ENCODE measurements at regions not wholly inside any gene's neighbourhood (a gene's known extent, or its start where the extent isn't known, plus 50 kb on each side); places are given as distances from the start of the nearest gene placed in this dataset.

GRCh38 chr6:40179496-40179895 lies 245.2 kb upstream of the MOCS1 start:
- TF ChIP-seq, protein P1, sequence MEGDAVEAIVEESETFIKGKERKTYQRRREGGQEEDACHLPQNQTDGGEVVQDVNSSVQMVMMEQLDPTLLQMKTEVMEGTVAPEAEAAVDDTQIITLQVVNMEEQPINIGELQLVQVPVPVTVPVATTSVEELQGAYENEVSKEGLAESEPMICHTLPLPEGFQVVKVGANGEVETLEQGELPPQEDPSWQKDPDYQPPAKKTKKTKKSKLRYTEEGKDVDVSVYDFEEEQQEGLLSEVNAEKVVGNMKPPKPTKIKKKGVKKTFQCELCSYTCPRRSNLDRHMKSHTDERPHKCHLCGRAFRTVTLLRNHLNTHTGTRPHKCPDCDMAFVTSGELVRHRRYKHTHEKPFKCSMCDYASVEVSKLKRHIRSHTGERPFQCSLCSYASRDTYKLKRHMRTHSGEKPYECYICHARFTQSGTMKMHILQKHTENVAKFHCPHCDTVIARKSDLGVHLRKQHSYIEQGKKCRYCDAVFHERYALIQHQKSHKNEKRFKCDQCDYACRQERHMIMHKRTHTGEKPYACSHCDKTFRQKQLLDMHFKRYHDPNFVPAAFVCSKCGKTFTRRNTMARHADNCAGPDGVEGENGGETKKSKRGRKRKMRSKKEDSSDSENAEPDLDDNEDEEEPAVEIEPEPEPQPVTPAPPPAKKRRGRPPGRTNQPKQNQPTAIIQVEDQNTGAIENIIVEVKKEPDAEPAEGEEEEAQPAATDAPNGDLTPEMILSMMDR (conservative IDR thresholded peaks at IDR 0.05; ENCODE audit: low read depth, low read length): no peak
- no peak for DNase-seq (ENCODE audit: low read depth)
- H3K4me3 ChIP-seq (ENCODE audit: low read depth, low read length): no peak overlapping the region

DNA sequence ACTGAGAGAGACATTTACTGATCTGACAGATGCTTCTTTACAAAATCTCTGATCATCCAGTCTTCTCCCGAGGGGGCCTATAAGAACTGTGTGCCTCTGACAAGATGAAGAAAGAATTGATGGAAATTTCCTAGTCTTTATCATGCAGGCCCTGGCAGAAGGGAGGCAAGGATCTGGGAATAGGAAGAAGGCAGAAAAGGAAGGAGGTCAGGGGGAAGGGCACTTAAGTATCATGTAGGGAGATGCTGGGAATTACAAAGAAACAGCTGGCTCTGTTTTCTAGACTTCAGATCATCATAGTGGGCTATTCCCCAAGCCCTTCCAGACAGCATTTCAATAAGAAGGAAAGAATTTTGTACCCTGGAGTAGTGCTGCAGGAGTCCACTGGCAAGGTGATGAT lies 243.3 kb upstream of the MOCS1 start:
- no peak overlapping the region for H3K4me3 ChIP-seq (ENCODE audit: low read depth, low read length)
- DNase-seq (ENCODE audit: low read depth): no peak
- TF ChIP-seq, protein P1 (conservative IDR thresholded peaks at IDR 0.05; ENCODE audit: low read depth, low read length): no peak

GRCh38 chr6:40176152-40176551 lies 241.9 kb upstream of the MOCS1 start:
- TF ChIP-seq, protein P1 (conservative IDR thresholded peaks at IDR 0.05; ENCODE audit: low read depth, low read length): no peak
- DNase-seq (ENCODE audit: low read depth): no peak

DNA sequence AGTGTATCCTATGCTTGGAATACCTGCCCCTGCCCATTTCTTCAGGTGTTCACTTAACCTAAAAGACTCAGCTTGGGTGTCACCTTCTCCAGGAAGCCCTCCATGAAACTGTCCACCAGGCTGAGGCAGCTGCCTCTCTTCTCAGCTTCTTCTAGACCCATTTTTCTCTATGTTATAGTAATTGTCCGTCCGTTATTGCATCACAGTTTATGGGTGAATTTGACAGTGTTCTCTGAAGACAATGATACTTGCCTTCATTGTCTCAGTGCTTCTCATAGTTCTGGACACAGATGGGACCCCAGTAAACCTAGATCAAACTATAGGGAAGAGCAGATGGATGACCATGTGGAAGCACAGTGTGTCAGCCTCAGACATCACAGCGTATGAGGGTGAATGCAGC lies 238.0 kb upstream of the MOCS1 start:
- TF ChIP-seq, protein P1 (conservative IDR thresholded peaks at IDR 0.05; ENCODE audit: low read depth, low read length): no peak
- H3K4me3 ChIP-seq (ENCODE audit: low read depth, low read length): no peak overlapping the region
- no peak for DNase-seq (ENCODE audit: low read depth)

More at GRCh38 chr6:40176152-40176551, 241.9 kb upstream of the MOCS1 start:
- no peak overlapping the region for H3K4me3 ChIP-seq (ENCODE audit: low read depth, low read length)

GRCh38 chr6:40171343-40171742 lies 237.1 kb upstream of the MOCS1 start:
- TF ChIP-seq, protein P1 (conservative IDR thresholded peaks at IDR 0.05; ENCODE audit: low read depth, low read length): no peak
- no peak overlapping the region for H3K4me3 ChIP-seq (ENCODE audit: low read depth, low read length)
- no peak for DNase-seq (ENCODE audit: low read depth)

- no peak for DNase-seq (ENCODE audit: low read depth)
These were observed 236.6 kb upstream of the MOCS1 start for GRCh38 chr6:40170856-40171255.

DNA sequence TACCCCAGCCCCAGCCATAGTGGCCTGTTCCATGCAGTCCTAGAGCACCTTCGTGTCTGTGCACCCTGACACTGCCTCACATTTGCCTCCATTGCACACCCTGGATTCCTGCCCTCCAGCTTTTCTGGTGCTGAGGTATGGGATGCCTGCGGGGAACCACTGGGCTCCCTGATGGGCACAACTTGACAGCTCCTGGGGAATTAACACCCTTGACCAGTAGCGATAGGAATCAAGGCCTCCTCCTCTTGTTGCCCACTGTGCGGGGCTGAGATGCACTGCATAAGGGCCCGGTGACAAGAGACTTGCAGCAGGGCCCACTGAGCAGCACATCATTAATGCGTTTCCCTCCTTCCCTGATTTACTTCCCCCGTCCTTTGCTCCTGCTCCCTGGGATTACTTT lies 235.6 kb upstream of the MOCS1 start:
- H3K4me3 ChIP-seq (ENCODE audit: low read depth, low read length): no peak overlapping the region
- DNase-seq (ENCODE audit: low read depth): no peak
- TF ChIP-seq, protein P1 (conservative IDR thresholded peaks at IDR 0.05; ENCODE audit: low read depth, low read length): no peak

More at GRCh38 chr6:40170856-40171255, 236.6 kb upstream of the MOCS1 start:
- TF ChIP-seq, protein P1 (conservative IDR thresholded peaks at IDR 0.05; ENCODE audit: low read depth, low read length): no peak
- H3K4me3 ChIP-seq (ENCODE audit: low read depth, low read length): no peak overlapping the region
